ENCODE measurements at regions not wholly inside any gene's neighbourhood (a gene's known extent, or its start where the extent isn't known, plus 50 kb on each side); places are given as distances from the start of the nearest gene placed in this dataset.
"Not testable (repeated sequence)": the region's sequence is repeated elsewhere in the genome, so short reads cannot be mapped to it uniquely, and the experiment has no call there.

GRCh38 chr9:39678534-39679263, 323.2 kb downstream of the SPATA31A1 start:
- not testable (repeated sequence) for TF ChIP-seq ZFP36 (IDR thresholded peaks at IDR 0.05; ENCODE audit: borderline replicate concordance, partially characterized antibody); TFCP2L1 (CRISPR knock-in tag; IDR thresholded peaks at IDR 0.05)
- TF ChIP-seq, protein P1, sequence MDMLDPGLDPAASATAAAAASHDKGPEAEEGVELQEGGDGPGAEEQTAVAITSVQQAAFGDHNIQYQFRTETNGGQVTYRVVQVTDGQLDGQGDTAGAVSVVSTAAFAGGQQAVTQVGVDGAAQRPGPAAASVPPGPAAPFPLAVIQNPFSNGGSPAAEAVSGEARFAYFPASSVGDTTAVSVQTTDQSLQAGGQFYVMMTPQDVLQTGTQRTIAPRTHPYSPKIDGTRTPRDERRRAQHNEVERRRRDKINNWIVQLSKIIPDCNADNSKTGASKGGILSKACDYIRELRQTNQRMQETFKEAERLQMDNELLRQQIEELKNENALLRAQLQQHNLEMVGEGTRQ (IDR thresholded peaks at IDR 0.05), result not testable (repeated sequence)

All from A549 (cell line).